Fibroblast of skin of left quadriceps (primary cell): ENCODE measurements at regions not wholly inside any gene's neighbourhood (a gene's known extent, or its start where the extent isn't known, plus 50 kb on each side); places are given as distances from the start of the nearest gene placed in this dataset.

Experiments used
- DNase-seq, 2 experiments: peaks; one replicate each; pipeline ENCODE4 v3.0.0-alpha.2; 2013; ENCODE audit warnings: low read depth in 2 of 2

DNA sequence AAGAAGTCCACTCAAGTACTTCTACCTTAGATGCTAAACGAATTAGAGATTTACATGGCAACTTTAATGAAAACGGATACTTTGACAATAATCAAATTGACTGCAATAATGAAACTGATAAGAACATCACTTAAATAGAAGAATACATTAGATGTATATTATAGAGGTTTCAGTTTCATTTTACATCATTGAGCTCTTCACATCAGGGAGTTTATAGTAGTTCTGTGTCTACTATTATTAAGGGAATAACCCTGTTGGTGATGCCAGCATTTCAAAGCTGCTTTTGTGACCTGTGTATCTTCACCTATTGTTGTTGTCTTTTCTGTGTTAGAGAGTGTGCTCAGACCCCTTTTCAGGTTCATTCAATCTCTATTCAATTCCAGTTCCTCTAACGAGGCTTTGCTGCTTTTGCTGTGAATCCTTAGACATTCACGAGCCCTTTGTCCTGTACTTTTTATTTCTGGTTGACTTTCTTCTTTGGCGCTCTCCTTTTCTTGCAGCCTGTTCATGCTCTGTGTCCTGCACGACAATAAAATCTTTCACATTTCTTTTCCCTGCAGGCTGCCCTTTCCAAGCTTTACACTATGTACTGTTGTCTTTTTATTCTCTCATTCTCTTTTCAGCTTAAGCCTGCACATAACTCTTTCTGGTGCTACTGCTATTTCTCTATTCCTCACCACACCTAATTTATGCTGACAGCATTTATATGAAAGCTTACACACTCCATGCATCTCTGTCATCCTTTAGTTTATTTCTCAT lies 232.1 kb downstream of the CPE start:
- DNase-seq: no peak

GRCh38 chr4:165612936-165613335 lies 234.1 kb downstream of the CPE start:
- no peak for DNase-seq

GRCh38 chr4:165613581-165613980 lies 234.8 kb downstream of the CPE start:
- DNase-seq: no peak

- no peak for DNase-seq
Measured at GRCh38 chr4:165620913-165621312, 242.1 kb downstream of the CPE start.

DNA sequence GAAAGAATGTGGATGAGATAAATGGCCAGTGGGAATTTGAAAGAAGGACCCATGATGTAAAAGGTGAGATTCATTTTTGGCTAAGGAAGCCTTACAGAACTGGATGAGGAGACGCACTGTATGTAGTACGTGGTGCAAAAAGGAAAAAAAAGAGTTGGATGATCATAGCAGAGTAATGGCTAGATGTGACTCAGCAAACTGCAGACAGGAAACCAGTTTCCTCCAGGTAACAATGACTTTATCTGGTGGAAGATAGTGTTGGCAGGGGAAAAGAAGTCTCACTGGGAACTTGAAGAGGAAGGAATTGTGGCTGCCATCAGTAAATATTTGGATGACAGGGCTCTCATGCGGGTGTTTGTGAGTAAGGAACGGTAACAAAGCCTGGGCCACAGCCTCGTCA lies 243.2 kb downstream of the CPE start:
- no peak for DNase-seq

GRCh38 chr4:165625281-165625680 lies 246.5 kb downstream of the CPE start:
- no peak for DNase-seq

GRCh38 chr4:165626316-165626715 lies 246.7 kb upstream of the TLL1 start:
- no peak for DNase-seq

- DNase-seq: no peak
Measured at GRCh38 chr4:165627128-165627527, 245.9 kb upstream of the TLL1 start.

DNA sequence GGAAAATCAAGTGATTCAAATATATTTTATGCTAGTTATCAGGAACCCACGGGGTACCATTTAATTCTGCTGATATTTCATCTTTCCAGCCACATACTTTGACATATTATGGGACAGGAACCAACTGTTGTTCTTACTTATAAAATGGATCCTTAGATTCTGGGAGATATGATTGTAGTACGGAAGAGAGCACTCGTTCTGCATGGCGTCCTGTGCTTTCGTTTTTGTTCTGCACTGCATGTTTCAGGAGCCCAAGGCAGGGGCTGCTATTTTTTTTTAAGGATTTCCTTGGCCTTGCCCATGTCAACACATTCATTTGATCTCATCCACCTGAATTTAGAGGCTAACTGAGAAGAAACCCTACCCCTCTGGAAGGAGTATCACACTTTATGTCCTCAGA lies 245.5 kb upstream of the TLL1 start:
- no peak for DNase-seq

DNA sequence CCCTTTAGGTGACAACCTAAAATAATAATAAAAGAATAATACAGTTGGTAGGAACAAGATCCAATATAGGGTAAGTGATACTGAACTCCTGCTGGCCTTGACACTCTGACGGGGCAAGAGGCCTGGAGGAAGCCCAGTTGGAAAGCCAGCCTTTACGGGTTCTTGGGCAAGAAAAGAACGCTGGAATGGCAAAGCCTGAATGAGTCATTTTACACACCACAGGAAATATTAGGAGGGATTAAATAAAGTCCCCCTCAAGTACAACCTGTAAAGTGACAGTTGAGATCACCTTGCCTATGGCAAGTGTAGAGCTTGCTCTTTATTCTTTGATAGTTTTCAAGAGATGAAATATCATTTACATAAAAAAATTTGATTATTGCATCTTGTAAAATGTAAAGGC lies 244.5 kb upstream of the TLL1 start:
- DNase-seq: no peak

GRCh38 chr4:165630671-165631070 lies 242.4 kb upstream of the TLL1 start:
- no peak for DNase-seq

DNA sequence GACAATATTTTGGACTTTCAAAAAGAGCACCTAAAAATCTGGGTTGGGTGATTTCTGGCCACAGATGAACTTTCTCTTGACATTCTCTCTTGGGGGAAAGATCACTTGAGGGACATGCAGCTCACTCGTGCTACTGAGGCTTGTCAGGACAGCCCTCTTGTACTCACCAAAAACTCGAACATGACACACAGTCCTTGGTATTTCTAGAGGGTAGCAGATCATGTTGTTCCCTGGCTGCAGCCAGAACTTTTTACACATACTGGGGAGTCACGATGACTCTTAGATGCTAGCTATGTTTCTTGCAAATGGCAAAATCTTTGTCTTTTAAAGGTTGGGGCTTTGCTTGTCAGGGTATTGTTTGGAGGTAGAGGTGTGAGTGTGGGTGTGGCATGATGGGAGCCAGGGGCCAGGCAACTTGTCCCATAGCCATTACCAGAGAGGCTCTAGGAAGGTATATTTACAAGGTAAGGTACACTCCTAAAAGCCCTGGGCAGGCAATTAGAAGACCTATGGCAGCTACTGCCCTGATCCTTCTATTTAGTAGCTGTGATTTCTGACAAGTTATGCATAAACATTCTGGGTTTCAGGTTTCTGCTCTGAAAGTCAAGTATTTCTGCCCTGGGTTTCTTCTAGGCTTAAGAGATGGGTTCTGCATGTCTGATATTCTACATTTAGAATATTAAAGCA lies 241.7 kb upstream of the TLL1 start:
- DNase-seq: no peak

GRCh38 chr4:165631912-165632311 lies 241.1 kb upstream of the TLL1 start:
- no peak for DNase-seq

- no peak for DNase-seq
Measured at GRCh38 chr4:165634766-165635165, 238.3 kb upstream of the TLL1 start.

GRCh38 chr4:165635381-165635780 lies 237.7 kb upstream of the TLL1 start:
- DNase-seq: no peak

DNA sequence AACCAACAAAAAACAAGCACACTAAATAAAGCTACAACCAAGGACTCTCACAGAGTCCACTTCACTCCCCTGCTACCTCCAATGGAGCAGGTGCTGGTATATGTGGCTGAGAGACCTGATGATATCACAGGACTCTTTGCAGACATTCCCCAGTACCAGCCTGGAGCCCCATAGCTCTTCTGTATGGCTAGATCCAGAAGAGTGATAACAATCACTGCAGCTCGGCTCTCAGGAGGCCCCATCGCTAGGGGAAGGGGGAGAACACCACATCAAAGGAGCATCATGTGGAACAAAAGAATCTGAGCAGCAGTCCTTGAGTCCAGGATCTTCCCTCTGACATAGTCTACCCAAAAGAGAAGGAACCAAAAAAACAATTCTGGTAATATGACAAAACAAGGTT lies 237.1 kb upstream of the TLL1 start:
- no peak for DNase-seq

DNA sequence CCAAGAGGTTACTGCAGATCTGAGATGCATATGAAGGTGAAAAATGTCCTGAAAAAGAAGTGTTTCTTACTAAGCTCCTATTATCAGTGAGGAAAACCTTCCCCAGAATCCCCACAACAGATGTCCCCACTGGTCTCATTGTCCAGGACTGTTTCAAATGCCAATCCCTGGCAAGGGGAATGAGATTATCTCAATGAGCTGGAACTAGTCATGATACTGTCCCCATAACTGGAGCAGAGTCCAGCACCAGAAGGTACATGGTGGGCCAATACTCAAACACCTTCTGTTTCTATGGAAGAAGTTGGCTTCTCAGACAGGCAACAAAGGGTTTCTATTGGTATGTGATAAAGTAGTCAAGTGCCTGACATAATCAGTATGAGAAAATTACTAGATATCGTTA lies 221.1 kb upstream of the TLL1 start:
- DNase-seq: no peak

DNA sequence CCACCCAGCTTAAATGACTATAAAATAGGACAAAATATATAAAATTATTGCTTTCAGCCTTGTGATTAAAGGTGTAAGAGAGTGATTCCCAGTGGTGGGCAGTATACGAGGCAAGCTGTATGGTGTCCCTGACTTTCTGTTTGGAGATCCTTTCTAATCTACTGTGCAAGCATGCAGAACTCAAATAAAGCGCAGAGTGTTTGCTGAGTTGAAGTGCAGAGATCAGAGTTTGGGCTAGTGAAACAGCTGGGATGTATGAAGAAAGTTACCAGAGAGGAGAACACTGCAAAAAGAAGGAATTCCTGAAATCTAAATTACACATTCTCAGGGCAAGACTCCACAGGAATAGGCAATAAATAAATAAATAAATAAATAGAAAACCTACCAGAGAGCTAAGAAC lies 218.5 kb upstream of the TLL1 start:
- no peak for DNase-seq

DNA sequence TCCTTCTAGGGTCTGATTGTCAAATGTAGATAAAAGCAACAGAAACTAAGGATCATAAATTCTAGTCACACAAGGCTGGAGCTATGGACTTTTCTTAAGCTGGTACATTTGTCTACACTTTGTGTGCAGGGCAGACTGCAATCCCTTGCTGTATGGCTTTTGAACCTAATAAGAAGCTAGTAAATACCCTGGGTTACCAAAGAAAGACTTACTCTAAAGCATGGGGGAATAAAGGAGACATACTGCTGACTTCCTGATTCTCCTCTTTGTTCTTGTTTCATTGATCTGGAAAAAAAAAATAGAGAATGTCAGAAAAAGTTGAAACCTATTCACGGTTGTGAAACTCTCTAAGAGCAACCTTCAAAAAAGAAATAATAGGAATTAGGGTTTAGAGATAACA lies 216.6 kb upstream of the TLL1 start:
- DNase-seq: no peak

GRCh38 chr4:165656829-165657490 lies 216.1 kb upstream of the TLL1 start:
- DNase-seq: no peak

DNA sequence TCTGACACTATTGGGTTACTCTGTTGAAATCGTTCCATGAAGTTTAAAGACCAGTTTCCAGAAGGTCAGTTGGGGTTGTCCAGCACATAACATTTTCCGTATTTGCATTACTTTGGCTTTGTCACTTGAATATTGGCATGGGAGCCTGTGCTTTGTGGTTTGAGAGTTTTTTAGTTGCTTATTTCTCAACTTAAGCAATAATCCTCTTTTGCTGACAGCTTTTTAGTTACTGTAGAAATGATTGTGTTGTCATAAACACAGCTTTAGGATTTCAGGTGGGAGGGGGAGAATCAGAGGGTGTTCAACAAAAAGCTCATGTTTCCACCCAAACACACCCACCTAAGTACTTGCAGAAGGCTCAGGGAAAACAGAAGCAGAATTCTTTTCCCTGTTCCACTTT lies 210.7 kb upstream of the TLL1 start:
- no peak for DNase-seq

DNA sequence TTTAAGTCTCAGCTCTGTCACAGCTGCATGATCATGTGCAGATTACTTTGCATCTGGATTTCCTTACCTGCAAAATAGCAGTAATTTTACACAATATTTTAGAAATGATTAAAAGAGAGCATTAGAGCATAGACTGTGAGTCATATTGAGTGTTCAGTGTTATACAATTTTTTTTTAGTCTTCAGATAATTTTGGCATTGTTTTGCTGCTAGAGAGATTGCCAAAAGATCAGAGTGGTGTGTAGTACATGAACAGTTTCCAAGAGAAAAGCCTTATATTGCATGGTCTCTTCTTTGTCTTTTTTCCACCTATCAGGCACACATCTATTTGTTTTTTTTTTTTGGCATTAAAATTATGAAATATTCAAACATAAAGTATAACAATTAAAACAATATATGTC lies 209.6 kb upstream of the TLL1 start:
- no peak for DNase-seq

GRCh38 chr4:165666836-165667235 lies 206.2 kb upstream of the TLL1 start:
- no peak for DNase-seq
